Gastroesophageal sphincter (tissue), 4 donors: ENCODE measurements at regions not wholly inside any gene's neighbourhood (a gene's known extent, or its start where the extent isn't known, plus 50 kb on each side); places are given as distances from the start of the nearest gene placed in this dataset.

Experiments
- ATAC-seq: fragments of 150-250 bp; one replicate; pipeline ENCODE4 v1.9.1; 2016; ENCODE audit warnings: mild to moderate bottlenecking, moderate library complexity
- H3K27ac ChIP-seq, 4 donors: fragments of 200-600 bp; sonication (generic) in 3 of 4; 1 replicate in 3 of 4; 2 replicates in 1 of 4; pipeline ENCODE4 v1.5.1; 2016 to 2019
- H3K27me3 ChIP-seq: fragments of 200-600 bp; sonication (generic); one replicate; pipeline ENCODE4 v1.5.1; 2019
- H3K36me3 ChIP-seq, 2 donors: fragments of 200-600 bp; sonication (generic); one replicate each; pipeline ENCODE4 v1.5.1; 2019; ENCODE audit warnings: control low read depth in 1 of 2
- H3K4me1 ChIP-seq, 3 donors: fragments of 200-600 bp; sonication (generic); 1 replicate in 2 of 3; 2 replicates in 1 of 3; pipeline ENCODE4 v1.5.1; 2016 to 2019; ENCODE audit warnings: control low read depth in 2 of 3
- H3K4me3 ChIP-seq, 2 donors: fragments of 200-600 bp; sonication (generic); one replicate each; pipeline ENCODE4 v1.5.1; 2019; ENCODE audit warnings: mild to moderate bottlenecking in 1 of 2, moderate library complexity in 1 of 2
- H3K9me3 ChIP-seq, 3 donors: fragments of 200-600 bp; sonication (generic); one replicate each; pipeline ENCODE4 v1.5.1; 2017 to 2019; ENCODE audit warnings: control low read depth in 2 of 3
- EP300 ChIP-seq: sonication (generic); formaldehyde crosslinking; IDR thresholded peaks from one replicate; pipeline ENCODE4 v1.6.1; 2017; ENCODE audit warnings: antibody characterized with exemption, mild to moderate bottlenecking
- POLR2A ChIP-seq, 2 donors: fragments of 450-650 bp; IDR thresholded peaks; one replicate each; pipeline ENCODE4 v1.6.1; 2017; ENCODE audit warnings: antibody characterized with exemption in 2 of 2, mild to moderate bottlenecking in 2 of 2, moderate library complexity in 1 of 2
- POLR2AphosphoS5 ChIP-seq: sonication (generic); formaldehyde crosslinking; IDR thresholded peaks from one replicate; pipeline ENCODE4 v1.6.1; 2017; ENCODE audit warnings: antibody characterized with exemption
- WGBS, 2 donors: methylation state at CpG; one replicate each; pipeline ENCODE4 v1.1.5; 2018; ENCODE audit warnings: low coverage in 1 of 2; 5-methylcytosine and 5-hydroxymethylcytosine counted together
- TF ChIP-seq, protein P1 (sequence below), 4 experiments: fragments of 200-600 bp in 2 of 4; fragments of 450-650 bp in 2 of 4; sonication (generic) in 1 of 4; IDR thresholded peaks; one replicate each; pipeline ENCODE4 v1.5.1; 2017 to 2019; ENCODE audit warnings: antibody characterized with exemption in 4 of 4, mild to moderate bottlenecking in 2 of 4, moderate library complexity in 2 of 4

DNA sequence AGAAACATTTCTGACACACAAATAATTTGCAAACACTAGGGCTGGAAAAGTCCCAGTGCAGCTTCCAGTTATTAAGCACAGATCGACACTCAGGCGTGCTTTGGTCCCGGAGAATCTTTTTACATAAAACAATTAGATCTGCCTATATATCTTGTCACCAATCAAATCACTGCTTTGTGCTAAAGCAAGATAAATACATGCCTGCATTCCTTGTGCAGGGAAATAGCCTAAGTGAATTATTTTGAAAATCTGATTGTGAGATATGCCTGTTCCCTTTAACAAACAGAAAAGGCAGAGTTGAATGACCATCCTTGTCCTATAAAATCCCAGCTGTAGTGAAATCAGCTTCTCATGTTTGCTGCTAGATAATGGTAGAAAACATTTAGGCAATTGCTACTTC, 604.4 kb downstream of the CCDC171 start:
- no peak overlapping the region for H3K27ac ChIP-seq
- H3K36me3 ChIP-seq = no peaks in the 10 kb centered on the region
- no peak overlapping the region for H3K4me3 ChIP-seq
- no peaks in the 10 kb centered on the region for H3K27me3 ChIP-seq
- H3K9me3 ChIP-seq = no peaks in the 10 kb centered on the region
- no peak for ATAC-seq
- H3K4me1 ChIP-seq = peaks cover 0 to 19% (median 6%) of the 10 kb centered on the region in 3 donors
- TF ChIP-seq EP300 (no peak), POLR2AphosphoS5 (no peak), POLR2A (IDR thresholded peaks at IDR 0.05) (no peak)
- TF ChIP-seq, protein P1, sequence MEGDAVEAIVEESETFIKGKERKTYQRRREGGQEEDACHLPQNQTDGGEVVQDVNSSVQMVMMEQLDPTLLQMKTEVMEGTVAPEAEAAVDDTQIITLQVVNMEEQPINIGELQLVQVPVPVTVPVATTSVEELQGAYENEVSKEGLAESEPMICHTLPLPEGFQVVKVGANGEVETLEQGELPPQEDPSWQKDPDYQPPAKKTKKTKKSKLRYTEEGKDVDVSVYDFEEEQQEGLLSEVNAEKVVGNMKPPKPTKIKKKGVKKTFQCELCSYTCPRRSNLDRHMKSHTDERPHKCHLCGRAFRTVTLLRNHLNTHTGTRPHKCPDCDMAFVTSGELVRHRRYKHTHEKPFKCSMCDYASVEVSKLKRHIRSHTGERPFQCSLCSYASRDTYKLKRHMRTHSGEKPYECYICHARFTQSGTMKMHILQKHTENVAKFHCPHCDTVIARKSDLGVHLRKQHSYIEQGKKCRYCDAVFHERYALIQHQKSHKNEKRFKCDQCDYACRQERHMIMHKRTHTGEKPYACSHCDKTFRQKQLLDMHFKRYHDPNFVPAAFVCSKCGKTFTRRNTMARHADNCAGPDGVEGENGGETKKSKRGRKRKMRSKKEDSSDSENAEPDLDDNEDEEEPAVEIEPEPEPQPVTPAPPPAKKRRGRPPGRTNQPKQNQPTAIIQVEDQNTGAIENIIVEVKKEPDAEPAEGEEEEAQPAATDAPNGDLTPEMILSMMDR (IDR thresholded peaks at IDR 0.05) = no peak
- 93 to 100% methylated on average over 2 to 3 of the region's 3 CpGs for WGBS, 2 donors

DNA sequence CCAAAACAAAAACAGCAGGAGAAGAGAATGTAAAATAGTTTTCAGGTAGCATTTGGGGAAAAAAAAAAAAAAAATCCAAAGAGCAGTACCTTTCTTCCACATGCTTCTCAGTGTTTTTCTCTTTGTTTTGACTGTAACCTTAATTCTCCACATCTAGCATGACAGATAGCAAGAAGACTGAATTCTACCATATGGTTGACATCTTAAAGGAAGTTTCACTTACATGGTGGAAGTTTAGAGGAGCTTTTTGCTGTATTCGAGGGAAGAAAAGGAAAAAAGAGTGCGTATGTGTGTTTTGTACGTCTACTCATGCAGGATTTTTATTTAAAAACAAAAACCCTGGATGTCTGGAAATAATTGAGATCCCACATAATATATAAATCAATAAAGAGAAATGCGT, 604.8 kb downstream of the CCDC171 start:
- no peaks in the 10 kb centered on the region for H3K36me3 ChIP-seq
- H3K9me3 ChIP-seq = no peaks in the 10 kb centered on the region
- WGBS, 2 donors = 86 to 93% methylated on average over 4 of the region's 4 CpGs
- no peak overlapping the region for H3K27ac ChIP-seq
- ATAC-seq = no peak
- H3K27me3 ChIP-seq = no peaks in the 10 kb centered on the region
- peaks cover 0 to 15% (median 6%) of the 10 kb centered on the region in 3 donors for H3K4me1 ChIP-seq
- H3K4me3 ChIP-seq = no peak overlapping the region
- TF ChIP-seq, protein P1 (IDR thresholded peaks at IDR 0.05) = no peak
- TF ChIP-seq POLR2A (IDR thresholded peaks at IDR 0.05) = no peak
- no peak for TF ChIP-seq EP300
- TF ChIP-seq POLR2AphosphoS5 = no peak

DNA sequence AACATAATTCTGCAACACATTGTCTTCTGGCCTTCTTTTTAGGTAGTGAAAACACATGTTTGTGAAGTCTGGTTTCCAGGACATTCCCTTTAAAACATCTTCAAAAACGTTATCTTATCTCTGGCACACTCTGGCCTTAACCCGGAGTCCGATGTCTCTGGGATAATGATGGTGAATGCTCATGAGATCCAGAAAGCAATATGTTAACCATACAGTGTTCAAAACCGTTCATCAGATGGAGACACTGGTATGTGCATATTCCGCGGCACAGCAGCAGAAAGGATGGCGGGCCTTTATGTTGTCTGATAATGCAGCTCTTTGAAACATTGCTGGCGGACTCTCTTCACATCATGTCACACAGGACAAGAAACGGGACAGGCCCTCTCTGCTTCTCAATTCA, 605.2 kb downstream of the CCDC171 start:
- Histone ChIP-seq H3K36me3 (no peaks in the 10 kb centered on the region), H3K4me3 (no peak overlapping the region), H3K4me1 (peaks cover 0 to 12% (median 6%) of the 10 kb centered on the region in 3 donors), H3K27me3 (no peaks in the 10 kb centered on the region), H3K9me3 (no peaks in the 10 kb centered on the region), H3K27ac (no peak overlapping the region)
- TF ChIP-seq POLR2AphosphoS5 (no peak), EP300 (no peak)
- TF ChIP-seq, protein P1 (IDR thresholded peaks at IDR 0.05) = no peak
- WGBS, 2 donors = 85% methylated on average over 6 to 9 of the region's 9 CpGs
- no peak for ATAC-seq

DNA sequence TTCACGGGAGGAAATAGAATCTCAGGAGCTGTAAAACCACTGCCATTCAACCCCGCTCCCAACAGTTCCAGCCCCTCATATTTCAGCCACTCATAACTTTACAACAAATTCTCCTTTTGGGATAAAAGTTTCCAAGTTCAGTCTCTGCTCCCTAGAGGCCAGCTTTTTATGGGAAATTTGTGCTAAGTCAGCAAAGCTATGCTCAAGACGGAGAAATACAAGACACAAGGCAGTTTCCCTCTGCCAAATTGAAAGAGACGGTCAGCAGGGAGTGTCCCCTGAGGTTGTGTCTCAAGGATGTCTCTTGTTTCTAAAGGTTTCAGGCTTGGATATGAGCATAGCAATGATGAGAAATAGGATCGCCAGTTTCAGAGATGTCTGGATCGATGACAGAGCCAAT, 608.6 kb downstream of the CCDC171 start:
- 77 to 100% methylated on average over 2 to 6 of the region's 6 CpGs for WGBS, 2 donors
- no peaks in the 10 kb centered on the region for H3K36me3 ChIP-seq
- ATAC-seq = no peak
- H3K27ac ChIP-seq = no peak overlapping the region
- TF ChIP-seq POLR2A (IDR thresholded peaks at IDR 0.05) (no peak), POLR2AphosphoS5 (no peak), EP300 (no peak)
- TF ChIP-seq, protein P1 (IDR thresholded peaks at IDR 0.05) = no peak
- H3K4me3 ChIP-seq = no peak overlapping the region
- no peaks in the 10 kb centered on the region for H3K9me3 ChIP-seq
- no peaks in the 10 kb centered on the region for H3K27me3 ChIP-seq
- H3K4me1 ChIP-seq = no peaks in the 10 kb centered on the region

DNA sequence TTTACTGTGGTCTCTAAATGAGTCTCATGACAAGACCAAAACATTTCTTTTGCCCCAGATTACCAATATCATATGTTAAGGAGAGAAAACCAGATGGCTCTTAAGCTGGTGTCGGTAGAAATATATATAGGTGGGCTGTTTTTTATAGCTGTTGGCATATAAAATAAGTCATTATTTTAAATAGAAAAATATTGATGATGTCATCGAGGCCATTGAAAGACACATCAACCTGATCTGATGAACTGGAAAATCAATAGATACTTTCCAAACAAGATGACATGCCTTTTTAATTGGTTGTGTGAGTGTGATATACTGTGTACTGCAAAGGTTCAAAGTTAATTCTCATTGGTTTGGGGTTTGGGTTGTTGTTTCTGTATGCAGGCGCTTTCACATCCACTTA, 617.3 kb downstream of the CCDC171 start:
- no peak for ATAC-seq
- Histone ChIP-seq H3K27ac (no peak overlapping the region), H3K4me3 (no peak overlapping the region), H3K27me3 (no peaks in the 10 kb centered on the region), H3K36me3 (no peaks in the 10 kb centered on the region), H3K4me1 (no peaks in the 10 kb centered on the region), H3K9me3 (no peaks in the 10 kb centered on the region)
- 85 to 92% methylated on average over 3 of the region's 3 CpGs for WGBS, 2 donors
- TF ChIP-seq, protein P1 (IDR thresholded peaks at IDR 0.05) = no peak
